HTR-8/SVneo (cell line): ENCODE measurements at regions not wholly inside any gene's neighbourhood (a gene's known extent, or its start where the extent isn't known, plus 50 kb on each side); places are given as distances from the start of the nearest gene placed in this dataset.
"Not testable (repeated sequence)": the region's sequence is repeated elsewhere in the genome, so short reads cannot be mapped to it uniquely, and the experiment has no call there.

ENCODE experiments used
- DNase-seq: peaks from one replicate; pipeline ENCODE4 v3.0.0; 2011; ENCODE audit warnings: low spot score, mixed read lengths; ENCODE audit not compliant: insufficient read length
- FAIRE-seq: peaks from 2 replicates; lab custom pipeline; 2011; peaks lifted over from hg19 to GRCh38; lab: Jason Lieb, UNC

DNA sequence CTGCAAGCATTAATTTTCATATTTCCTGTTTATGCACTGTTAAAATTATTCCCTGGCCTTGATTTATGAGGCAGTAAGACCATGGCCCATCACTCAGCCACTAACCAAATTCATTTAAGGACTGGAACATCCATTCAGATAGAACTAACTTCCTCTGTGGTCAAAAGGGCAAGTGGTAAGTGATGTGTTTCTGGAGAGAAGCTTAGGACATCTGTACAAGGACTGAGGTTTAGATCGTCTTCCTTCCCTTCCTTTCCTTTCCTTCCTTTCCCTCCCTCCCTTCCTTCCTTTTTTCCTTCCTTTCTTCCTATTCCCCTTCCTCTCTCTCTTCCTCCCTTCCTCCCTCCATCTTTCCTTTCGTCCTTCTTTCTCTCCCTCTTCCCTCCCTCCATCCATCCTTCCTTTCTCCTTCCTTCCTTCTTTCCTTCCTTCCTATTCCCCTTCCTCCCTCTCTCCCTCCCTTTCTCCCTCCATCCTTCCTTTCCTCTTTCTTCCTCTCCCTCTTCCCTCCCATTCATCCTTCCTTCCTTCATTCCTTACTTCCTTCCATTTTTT lies 1019.4 kb downstream of the TYW1 start:
- FAIRE-seq (no peak), DNase-seq (no peak)

DNA sequence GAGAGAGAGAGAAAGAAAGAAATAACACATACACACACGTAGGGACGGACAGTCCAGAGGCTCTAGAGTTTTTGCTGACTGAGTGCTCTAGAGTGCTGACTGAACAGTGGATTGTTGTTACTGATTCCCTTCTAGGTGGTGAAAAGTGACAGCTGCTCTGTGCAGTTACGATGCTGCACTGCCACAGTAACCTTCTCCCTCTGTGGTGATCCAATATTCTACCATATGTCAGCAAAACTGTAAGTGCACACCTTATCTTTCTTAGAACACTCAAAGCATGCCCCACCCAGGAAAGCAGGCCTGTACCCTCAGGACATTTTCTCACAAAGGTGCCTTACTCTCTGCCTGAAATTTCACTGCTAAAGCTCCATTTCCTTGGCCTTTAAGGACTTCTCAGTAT lies 1023.5 kb downstream of the TYW1 start:
- DNase-seq = no peak
- FAIRE-seq = no peak

DNA sequence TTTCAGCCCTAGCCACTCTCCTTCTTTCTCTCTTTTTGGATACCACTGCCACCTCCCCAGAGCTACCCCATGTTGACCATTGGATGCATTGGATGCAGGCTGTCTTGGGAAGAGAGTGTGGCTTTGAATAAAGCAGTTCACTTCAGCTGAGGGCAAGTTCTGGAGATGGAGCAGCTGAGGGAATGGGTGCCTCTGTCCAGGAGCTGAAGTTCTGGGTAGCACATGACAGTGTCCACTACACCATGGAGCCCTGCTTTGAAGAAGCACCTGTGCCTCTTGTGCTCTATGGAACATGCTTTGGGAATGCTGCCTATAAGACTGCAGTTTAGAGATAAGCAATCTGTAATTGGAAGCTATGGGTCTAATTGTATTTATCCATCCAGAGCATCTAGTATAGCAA lies 1028.7 kb downstream of the TYW1 start:
- DNase-seq (no peak), FAIRE-seq (no peak)

DNA sequence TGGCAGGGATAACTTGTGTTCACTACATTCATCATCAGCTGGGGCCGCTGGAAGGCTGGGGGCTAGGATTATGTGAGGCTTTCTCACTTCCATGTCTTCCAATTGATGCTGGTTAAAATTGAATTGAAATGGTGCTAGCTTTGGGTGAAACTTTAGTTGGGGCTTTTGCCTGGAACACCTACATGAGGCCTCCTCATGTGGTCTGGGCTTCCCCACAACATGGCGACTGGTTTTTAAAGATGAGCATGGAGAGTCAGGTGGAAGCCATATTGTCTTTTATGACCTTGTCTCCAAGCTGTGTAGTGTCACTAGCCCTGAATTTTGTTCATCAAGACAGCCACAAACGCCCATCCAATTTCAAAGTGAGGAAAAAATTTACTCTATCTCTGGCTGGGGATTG lies 1033.9 kb downstream of the TYW1 start:
- no peak for DNase-seq
- FAIRE-seq = no peak

DNA sequence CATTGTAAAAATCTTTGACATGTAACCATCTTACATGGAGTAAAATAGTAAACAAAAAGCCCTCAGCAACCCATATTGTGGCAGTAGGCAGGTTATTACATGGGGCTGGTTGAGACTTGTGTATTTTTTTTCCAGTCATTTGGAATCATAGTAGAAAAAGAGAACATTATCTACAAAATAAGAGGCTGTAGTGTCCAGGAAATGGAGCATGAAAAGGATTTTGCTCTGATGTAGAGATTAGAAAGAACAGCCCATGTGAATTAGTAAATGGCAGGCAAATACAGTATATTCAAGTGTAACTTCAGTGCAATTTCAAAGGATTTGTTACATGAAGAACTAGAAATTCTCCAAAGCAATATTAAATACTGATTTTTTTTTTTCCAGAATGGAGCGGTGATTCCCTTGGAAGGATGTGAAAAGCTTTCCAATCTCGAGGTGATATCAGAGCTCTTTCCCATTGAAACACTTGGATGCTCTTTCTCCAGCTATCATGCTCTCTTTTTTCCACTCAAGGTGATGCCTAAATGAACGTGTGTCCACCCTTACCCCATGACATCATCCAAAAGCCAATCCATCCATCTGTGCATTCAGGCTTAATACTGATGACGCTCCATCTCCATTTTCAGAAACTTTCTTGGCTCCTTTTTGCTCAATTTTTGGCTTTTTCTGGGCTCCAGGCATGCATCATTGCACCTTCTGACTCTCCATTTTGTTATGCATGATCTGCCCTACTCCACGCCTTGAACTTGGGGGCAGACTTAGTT lies 1034.7 kb downstream of the TYW1 start:
- DNase-seq (no peak), FAIRE-seq (no peak)

DNA sequence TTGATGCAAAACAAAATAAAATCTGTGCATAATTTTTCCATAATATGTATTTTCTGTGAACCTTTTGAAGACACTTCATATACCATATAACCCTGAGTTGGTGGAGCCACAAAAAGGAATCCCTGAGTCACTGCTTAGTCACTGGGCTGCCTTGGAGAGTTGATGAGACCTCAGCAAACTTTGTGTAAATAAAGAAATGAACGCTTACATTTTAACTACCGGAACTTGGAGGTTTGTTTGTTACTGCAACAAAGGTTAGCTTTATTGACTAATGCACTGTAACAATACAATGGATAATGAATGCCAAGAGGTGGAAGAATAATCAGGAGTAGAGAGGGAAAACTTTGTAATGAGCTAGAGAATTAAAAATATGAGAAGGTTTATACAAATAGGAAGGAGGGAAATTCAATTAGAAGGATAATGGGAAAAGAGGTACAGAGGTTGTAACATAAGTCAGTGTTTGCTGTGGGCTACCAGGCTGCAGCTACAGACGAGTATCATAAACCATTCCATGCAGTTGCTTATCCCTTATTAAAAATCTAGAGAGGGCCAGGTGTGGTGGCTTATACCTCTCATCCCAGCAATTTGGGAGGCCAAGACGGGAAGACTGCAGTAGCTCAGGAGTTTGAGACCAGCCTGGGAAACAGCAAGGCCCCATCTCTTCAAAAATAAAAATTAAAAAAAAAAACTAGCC lies 1042.1 kb downstream of the TYW1 start:
- DNase-seq = no peak
- FAIRE-seq = no peak

DNA sequence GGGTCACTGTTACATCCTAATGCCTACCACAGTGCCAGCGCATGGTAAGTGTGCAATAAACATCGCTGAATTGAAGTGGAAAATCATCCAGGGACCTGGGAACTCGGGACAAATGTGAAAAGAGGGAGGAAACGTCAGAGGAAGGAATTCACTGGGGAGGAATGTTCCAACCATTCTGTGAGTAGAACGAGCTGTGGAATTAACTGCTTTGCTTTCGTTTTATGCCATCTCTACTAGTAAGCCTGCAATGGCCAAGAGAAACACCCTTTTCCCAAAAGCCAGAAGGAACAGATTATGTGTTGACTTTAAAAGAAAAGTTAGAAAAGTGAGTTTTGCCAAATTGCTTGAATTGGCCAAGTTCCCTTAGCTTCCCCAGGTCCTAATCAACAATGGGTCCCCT lies 1044.9 kb downstream of the TYW1 start:
- DNase-seq = no peak
- no peak for FAIRE-seq

DNA sequence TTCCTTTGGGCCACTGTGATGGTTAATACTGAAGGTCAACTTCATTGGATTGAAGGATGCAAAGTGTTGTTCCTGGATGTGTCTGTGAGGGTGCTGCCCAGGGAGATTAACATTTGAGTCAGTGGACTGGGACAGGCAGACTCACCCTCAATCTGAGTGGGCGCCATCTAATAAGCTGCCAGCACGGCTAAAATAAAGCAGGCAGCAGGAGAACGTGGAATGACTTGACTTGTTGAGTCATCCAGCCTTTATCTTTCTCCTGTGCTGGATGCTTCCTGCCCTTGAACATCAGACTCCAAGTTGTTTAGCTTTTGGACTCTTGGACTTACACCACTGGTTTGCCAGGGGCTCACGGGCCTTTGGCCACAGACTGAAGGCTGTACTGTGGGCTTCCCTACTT lies 1046.9 kb downstream of the TYW1 start:
- FAIRE-seq (no peak), DNase-seq (no peak)

DNA sequence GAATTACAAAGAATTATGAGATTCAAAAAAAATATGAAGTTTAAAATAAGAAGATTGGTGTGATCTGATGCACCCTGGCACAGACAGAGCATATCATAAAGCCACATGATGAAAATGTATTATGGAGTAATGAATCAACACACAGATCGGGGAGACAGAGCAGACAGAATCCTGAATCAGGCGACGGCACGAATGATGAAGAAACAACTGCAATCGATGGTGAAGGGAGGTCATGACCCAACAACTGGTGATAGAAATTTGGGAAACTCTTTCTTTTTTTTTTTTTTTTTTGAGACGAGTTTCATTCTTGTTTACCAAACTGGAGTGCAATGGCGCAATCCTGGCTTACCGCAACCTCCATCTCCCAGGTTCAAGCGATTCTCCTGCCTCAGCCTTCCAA lies 1054.0 kb downstream of the TYW1 start:
- DNase-seq (no peak), FAIRE-seq (no peak)

DNA sequence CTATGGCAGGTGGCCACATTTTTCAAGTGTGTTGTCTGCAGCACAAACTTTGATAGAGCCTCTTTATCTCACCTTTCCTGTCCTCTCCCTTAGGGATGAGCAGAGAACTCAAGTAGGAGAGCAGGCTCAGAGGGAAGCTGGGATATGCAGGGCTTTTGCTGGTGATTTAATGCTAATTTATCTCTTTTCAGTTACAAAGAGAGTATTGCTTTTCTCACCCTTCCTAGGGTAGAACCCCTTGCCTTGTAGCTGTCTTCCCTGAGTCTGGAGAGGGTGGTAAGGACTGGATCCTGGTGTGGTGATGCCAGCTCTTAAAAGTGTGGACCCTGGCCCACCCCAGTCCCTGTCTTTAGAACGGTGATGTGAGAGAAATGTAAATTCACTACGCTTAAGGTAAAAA lies 1061.4 kb downstream of the TYW1 start:
- no peak for DNase-seq
- FAIRE-seq = no peak

DNA sequence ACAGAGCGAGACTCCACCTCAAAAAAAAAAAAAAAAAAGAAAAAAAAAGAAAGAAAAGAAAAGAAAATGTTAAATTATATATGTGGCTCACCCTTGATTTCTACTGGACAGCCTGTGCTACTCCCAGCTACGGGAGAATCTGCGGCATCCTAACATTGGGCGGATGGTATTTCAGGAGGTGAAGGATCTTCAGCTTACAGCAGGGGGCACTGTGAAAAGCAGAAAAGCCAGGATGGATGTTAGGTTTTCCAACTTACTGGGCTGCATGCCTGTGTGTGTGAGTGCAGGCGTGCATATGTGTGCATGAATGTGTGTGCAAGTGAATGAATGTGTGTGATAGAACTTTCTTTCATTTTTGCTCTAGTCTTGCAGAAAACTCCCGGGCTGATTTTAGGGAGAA lies 1066.5 kb downstream of the TYW1 start:
- no peak for FAIRE-seq
- no peak for DNase-seq

DNA sequence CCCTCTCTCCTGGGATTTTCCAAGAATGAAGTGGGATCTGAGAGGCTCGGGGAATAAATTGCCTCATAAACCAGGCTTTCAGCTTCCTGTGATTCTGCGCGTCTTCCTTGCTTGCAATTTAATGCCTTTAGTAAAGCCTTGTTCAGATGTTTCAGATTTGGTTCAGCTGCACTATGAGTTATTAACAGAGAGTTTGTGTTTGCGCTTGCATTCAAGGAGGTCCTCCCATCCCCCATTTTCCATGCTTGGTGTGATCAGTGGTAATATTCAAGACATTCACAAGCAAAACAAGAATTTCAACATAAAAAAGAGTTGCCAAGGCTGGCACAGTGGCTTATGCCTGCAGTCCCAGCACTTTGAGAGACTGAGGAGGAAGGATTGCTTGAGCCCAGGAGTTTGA lies 1068.9 kb downstream of the TYW1 start:
- no peak for FAIRE-seq
- no peak for DNase-seq

DNA sequence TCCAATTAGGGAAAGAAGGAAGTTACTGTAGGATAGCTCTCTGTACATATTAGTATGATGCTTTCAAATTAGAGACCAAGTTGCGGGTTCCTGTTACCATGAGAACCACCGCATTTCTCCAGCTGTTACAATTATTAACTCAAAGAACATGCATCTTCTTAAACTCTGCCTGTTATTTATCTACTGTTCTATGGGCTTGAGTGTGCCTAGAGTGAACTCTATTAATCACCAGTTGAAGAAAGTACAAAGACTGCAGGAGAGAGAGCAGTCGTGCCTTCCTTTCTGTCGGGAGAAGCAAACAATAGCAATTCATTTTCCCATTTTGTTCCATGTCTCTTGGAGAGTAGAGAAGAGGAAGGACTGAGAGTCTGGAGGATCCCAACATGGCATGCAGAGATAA lies 1071.2 kb downstream of the TYW1 start:
- no peak for FAIRE-seq
- no peak for DNase-seq

DNA sequence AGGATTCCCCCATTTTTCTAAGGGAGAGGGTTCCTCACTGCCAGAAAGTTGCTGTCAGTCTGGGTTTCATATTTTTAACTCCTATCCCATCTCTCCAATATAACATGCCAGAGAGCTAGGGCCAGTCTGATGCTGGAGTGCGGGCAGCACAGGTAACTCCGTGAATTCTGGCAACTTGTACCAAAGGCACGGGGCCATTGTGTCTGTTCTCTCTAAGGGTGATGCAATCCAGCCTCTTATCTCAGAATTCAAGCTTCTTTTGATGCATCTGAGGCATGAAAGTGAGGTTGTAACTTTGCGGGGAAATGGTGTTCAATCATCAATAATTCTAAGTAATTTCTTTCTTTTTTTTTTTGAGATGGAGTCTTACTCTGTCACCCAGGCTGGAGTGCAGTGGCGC lies 1074.4 kb downstream of the TYW1 start:
- DNase-seq (no peak), FAIRE-seq (no peak)

DNA sequence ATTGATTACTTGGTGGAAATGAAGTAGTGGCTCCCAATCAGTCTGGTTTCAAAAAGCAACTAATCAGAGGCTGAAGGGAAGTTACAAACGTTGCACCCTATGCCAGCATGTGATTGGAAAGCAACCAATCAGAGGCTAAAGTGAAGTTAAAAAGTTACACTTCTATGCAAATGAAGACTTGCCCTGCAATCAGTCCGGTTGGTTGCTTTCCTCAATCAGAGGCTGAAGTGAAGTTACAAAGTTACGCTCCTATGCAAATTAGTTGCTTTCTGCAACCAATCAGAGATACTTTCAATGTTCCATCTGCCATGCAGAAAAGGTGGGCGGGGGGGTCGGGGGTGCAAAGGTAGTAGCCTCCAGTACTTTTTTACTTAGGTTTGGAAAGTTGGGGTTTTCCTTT lies 1077.1 kb downstream of the TYW1 start:
- DNase-seq (no peak), FAIRE-seq (no peak)

DNA sequence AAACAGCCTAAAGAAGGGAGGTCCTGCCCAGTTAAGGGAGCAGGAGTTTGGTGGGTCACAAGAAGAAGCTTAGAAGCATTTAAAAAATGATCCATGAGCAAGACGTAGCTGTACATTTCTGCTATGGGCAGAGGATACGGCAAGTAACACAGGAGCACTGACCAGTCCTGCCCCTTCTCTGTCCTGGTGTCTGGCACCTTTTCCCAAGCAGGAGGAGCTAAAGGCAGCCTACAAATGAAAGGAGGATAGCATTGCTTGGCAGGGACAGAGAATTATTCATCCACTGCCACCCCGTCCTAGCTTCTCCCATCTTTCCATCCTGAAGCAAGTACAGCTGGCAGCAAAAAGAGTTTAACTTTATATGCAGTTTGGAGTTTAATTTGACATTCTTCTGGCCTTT lies 1077.6 kb downstream of the TYW1 start:
- no peak for DNase-seq
- FAIRE-seq = no peak

DNA sequence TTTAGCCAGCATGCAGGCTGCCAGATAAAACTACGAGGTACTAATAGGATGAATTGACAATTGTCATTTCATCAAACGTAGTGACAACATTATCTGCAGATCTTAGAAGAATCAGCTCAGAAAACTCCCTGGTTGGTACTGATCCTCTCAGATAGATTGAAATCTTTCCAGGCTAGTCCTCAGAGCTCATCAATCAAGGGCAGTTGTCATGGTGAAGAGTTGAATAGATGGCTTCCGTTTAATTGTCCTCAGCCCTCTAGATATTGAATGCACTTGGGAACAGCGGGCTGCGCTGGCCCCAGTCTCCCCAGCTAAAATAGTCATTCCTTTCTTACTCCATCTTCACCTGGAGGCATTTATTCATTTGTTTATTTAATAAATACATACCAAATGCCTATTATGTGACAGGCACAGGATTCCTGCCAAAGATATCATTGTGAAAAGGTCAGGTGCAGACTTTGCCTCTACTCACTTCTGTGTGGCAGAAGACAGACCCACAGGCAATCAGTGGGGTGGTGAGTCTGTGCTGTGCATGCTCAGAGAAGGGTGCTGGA lies 1081.6 kb downstream of the TYW1 start:
- no peak for FAIRE-seq
- no peak for DNase-seq

DNA sequence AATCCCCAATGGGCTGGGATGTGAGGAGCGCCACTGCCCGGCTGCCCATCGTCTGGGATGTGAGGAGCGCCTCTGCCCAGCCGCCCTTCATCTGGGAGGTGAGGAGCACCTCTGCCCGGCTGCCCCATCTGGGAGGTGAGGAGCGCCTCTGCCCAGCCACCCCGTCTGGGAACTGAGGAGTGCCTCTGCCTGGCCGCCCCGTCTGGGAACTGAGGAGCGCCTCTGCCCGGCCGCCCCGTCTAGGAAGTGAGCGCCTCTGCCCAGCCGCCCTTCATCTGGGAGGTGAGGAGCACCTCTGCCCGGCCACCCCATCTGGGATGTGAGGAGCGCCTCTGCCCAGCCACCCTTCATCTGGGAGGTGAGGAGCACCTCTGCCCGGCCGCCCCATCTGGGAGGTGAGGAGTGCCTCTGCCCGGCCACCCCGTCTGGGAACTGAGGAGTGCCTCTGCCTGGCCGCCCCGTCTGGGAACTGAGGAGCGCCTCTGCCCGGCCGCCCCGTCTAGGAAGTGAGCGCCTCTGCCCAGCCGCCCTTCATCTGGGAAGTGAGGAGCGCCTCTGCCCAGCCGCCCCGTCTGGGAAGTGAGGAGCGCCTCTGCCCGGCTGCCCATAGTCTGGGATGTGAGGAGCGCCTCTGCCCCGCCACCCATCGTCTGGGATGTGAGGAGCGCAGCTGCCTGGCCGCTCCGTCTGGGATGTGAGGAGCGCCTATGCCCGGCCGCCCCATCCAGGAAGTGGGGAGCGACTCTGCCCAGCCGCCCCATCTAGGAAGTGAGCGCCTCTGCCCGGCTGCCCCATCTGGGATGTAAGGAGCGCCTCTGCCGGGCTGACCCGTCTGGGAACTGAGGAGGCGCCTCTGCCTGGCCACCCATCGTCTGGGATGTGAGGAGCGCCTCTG lies 1085.7 kb downstream of the TYW1 start:
- DNase-seq, FAIRE-seq: not testable (repeated sequence)

DNA sequence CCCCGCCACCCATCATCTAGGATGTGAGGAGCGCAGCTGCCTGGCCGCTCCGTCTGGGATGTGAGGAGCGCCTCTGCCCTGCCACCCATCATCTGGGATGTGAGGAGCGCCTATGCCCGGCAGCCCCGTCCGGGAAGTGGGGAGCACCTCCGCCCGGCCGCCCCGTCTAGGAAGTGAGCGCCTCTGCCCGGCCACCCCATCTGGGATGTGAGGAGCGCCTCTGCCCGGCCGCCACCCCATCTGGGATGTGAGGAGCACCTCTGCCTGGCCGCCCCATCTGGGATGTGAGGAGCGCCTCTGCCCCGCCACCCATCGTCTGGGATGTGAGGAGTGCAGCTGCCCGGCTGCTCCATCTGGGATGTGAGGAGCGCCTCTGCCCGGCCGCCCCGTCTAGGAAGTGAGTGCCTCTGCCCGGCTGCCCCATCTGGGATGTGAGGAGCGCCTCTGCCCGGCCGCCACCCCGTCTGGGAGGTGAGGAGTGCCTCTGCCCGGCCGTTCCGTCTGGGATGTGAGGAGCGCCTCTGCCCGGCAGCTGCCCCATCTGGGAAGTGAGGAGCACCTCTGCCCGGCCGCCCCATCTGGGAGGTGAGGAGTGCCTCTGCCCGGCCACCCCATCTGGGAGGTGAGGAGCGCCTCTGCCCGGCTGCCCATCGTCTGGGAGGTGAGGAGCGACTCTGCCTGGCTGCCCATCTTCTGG lies 1086.5 kb downstream of the TYW1 start:
- FAIRE-seq, DNase-seq: not testable (repeated sequence)

DNA sequence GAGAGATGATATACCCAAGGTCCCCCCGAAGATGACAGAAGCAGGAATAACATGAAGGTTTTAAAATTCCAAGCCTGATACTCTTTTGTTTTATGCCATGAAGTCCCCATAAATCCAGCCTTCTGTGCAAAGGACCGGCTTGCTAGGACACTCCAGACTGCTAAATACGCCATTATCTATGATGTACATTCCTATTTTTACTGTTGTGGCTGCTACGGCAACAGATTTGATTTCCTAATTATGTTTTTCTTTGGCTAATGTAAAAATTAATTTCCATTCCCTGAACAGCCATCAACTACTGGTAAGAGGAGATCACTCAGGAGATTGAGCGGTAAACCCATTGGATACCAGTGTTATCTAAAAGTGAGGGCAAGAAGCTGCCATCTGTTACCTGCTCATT lies 1090.8 kb downstream of the TYW1 start:
- FAIRE-seq (no peak), DNase-seq (no peak)
